ENCODE measurements at regions not wholly inside any gene's neighbourhood (a gene's known extent, or its start where the extent isn't known, plus 50 kb on each side); places are given as distances from the start of the nearest gene placed in this dataset.

GRCh38 chr1:58287894-58288623 is 258.5 kb downstream of the OMA1 start:
- Mint-ChIP-seq H3K9me3 (ENCODE audit: unreplicated experiment) (peaks cover 3% of the 10 kb centered on the region), H3K27ac (ENCODE audit: unreplicated experiment) (no peak overlapping the region), H3K27me3 (ENCODE audit: unreplicated experiment) (no peaks in the 10 kb centered on the region), H3K4me1 (ENCODE audit: unreplicated experiment) (no peaks in the 10 kb centered on the region), H3K36me3 (ENCODE audit: unreplicated experiment) (no peaks in the 10 kb centered on the region), H3K4me3 (ENCODE audit: unreplicated experiment) (no peak overlapping the region)
- DNase-seq (ENCODE audit: extremely low spot score, unreplicated experiment): no peak
- TF ChIP-seq CTCF (IDR thresholded peaks at IDR 0.05): no peak

GRCh38 chr1:58284225-58284510 is 262.4 kb downstream of the OMA1 start:
- DNase-seq (ENCODE audit: extremely low spot score, unreplicated experiment): no peak
- H3K36me3 Mint-ChIP-seq (ENCODE audit: unreplicated experiment): no peaks in the 10 kb centered on the region
- H3K27ac Mint-ChIP-seq (ENCODE audit: unreplicated experiment): no peak overlapping the region
- TF ChIP-seq CTCF (IDR thresholded peaks at IDR 0.05): no peak
- no peaks in the 10 kb centered on the region for H3K27me3 Mint-ChIP-seq (ENCODE audit: unreplicated experiment)
- no peak overlapping the region for H3K4me3 Mint-ChIP-seq (ENCODE audit: unreplicated experiment)
- H3K4me1 Mint-ChIP-seq (ENCODE audit: unreplicated experiment): no peaks in the 10 kb centered on the region
- peaks cover 3% of the 10 kb centered on the region for H3K9me3 Mint-ChIP-seq (ENCODE audit: unreplicated experiment)

GRCh38 chr1:58283388-58284224 is 262.9 kb downstream of the OMA1 start:
- no peak overlapping the region for H3K4me3 Mint-ChIP-seq (ENCODE audit: unreplicated experiment)
- no peaks in the 10 kb centered on the region for H3K27me3 Mint-ChIP-seq (ENCODE audit: unreplicated experiment)
- DNase-seq (ENCODE audit: extremely low spot score, unreplicated experiment): no peak
- no peak for TF ChIP-seq CTCF (IDR thresholded peaks at IDR 0.05)
- H3K9me3 Mint-ChIP-seq (ENCODE audit: unreplicated experiment): peaks cover 3% of the 10 kb centered on the region
- H3K27ac Mint-ChIP-seq (ENCODE audit: unreplicated experiment): no peak overlapping the region
- no peaks in the 10 kb centered on the region for H3K4me1 Mint-ChIP-seq (ENCODE audit: unreplicated experiment)
- H3K36me3 Mint-ChIP-seq (ENCODE audit: unreplicated experiment): no peaks in the 10 kb centered on the region

GRCh38 chr1:58282623-58283387 is 263.7 kb downstream of the OMA1 start:
- H3K36me3 Mint-ChIP-seq (ENCODE audit: unreplicated experiment): no peaks in the 10 kb centered on the region
- H3K27me3 Mint-ChIP-seq (ENCODE audit: unreplicated experiment): no peaks in the 10 kb centered on the region
- TF ChIP-seq CTCF (IDR thresholded peaks at IDR 0.05): no peak
- H3K4me3 Mint-ChIP-seq (ENCODE audit: unreplicated experiment): no peak overlapping the region
- no peaks in the 10 kb centered on the region for H3K4me1 Mint-ChIP-seq (ENCODE audit: unreplicated experiment)
- no peak overlapping the region for H3K27ac Mint-ChIP-seq (ENCODE audit: unreplicated experiment)
- no peak for DNase-seq (ENCODE audit: extremely low spot score, unreplicated experiment)
- no peaks in the 10 kb centered on the region for H3K9me3 Mint-ChIP-seq (ENCODE audit: unreplicated experiment)

GRCh38 chr1:58266242-58266641 is 280.3 kb downstream of the OMA1 start:
- H3K4me3 Mint-ChIP-seq (ENCODE audit: unreplicated experiment): no peak overlapping the region
- no peaks in the 10 kb centered on the region for H3K27me3 Mint-ChIP-seq (ENCODE audit: unreplicated experiment)
- no peak for TF ChIP-seq CTCF (IDR thresholded peaks at IDR 0.05)
- DNase-seq (ENCODE audit: extremely low spot score, unreplicated experiment): no peak
- H3K4me1 Mint-ChIP-seq (ENCODE audit: unreplicated experiment): no peaks in the 10 kb centered on the region
- H3K27ac Mint-ChIP-seq (ENCODE audit: unreplicated experiment): no peak overlapping the region
- H3K36me3 Mint-ChIP-seq (ENCODE audit: unreplicated experiment): no peaks in the 10 kb centered on the region
- peaks cover 4% of the 10 kb centered on the region for H3K9me3 Mint-ChIP-seq (ENCODE audit: unreplicated experiment)

All from osteocyte (in vitro differentiated cells).